ENCODE measurements at regions not wholly inside any gene's neighbourhood (a gene's known extent, or its start where the extent isn't known, plus 50 kb on each side); places are given as distances from the start of the nearest gene placed in this dataset.

DNA sequence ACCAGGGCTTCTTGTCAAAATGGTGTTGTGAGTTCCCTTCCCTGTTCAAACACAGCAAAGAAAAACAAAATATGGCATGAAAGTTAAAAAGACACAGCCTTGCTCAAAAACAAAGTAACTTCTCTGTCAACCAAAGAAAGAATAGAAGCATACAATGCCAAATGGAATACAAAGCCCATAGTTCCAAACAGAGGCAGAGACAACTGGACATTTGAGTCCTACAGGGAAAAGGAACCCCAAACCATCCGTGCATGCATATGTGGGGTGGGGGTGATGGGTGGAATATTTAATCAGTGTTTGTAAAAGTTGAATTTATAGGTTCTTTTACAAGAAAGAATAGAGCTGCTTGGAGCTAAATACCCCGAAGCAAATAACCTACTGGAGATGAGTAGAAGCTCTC is 218.7 kb downstream of the FAM76B start:
- no peak for FAIRE-seq
- H3K4me1 ChIP-seq (ENCODE audit: control insufficient read depth in 2 of 3, insufficient read depth in 2 of 3, low read depth in 1 of 3, low read length in 3 of 3), result peaks cover 0 to 3% (median 0%) of the 10 kb centered on the region in 3 donors
- H3K36me3 ChIP-seq (ENCODE audit: control insufficient read depth in 2 of 3, insufficient read depth in 3 of 3, low read length in 3 of 3), result no peaks in the 10 kb centered on the region
- no peaks in the 10 kb centered on the region for H3K27me3 ChIP-seq (ENCODE audit: control insufficient read depth, insufficient read depth, low read length)
- H3K9me3 ChIP-seq (ENCODE audit: control insufficient read depth in 2 of 3, insufficient read depth in 1 of 3, low read length in 3 of 3), result no peaks in the 10 kb centered on the region
- TF ChIP-seq, protein P1, sequence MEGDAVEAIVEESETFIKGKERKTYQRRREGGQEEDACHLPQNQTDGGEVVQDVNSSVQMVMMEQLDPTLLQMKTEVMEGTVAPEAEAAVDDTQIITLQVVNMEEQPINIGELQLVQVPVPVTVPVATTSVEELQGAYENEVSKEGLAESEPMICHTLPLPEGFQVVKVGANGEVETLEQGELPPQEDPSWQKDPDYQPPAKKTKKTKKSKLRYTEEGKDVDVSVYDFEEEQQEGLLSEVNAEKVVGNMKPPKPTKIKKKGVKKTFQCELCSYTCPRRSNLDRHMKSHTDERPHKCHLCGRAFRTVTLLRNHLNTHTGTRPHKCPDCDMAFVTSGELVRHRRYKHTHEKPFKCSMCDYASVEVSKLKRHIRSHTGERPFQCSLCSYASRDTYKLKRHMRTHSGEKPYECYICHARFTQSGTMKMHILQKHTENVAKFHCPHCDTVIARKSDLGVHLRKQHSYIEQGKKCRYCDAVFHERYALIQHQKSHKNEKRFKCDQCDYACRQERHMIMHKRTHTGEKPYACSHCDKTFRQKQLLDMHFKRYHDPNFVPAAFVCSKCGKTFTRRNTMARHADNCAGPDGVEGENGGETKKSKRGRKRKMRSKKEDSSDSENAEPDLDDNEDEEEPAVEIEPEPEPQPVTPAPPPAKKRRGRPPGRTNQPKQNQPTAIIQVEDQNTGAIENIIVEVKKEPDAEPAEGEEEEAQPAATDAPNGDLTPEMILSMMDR (IDR thresholded peaks at IDR 0.05; ENCODE audit: borderline replicate concordance, extremely low read depth, insufficient read depth), result no peak
- intact Hi-C loops (cut with DNase I), result no loop called here
- no peak for DNase-seq
- H3K27ac ChIP-seq (ENCODE audit: low read depth in 2 of 2, low read length in 2 of 2), result no peak overlapping the region
- H3K9ac ChIP-seq (ENCODE audit: low read length in 3 of 3), result no peak overlapping the region
- H3K4me3 ChIP-seq (ENCODE audit: low read length in 3 of 3), result no peak overlapping the region

DNA sequence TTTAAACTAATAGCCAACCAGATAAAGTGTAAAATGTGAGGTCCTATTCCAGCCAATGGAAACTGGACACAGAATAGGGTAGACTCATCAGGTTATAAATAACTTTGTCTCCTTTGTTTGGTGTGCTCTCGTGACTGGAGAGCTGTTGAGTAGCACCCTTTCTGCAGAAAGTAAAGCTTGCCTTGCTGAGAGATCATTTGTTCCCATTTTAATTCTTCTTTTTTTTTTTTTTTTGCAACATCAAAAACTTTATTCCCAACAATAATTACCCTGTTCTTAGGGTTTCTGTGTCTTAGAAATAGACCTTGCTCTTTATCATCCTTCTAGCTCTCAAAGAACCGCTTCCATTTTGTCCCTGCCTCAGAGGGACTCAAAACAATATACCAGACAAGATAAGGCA is 220.4 kb downstream of the FAM76B start:
- intact Hi-C loops (cut with DNase I), result no loop called here
- H3K36me3 ChIP-seq (ENCODE audit: control insufficient read depth in 2 of 3, insufficient read depth in 3 of 3, low read length in 3 of 3), result no peaks in the 10 kb centered on the region
- H3K9me3 ChIP-seq (ENCODE audit: control insufficient read depth in 2 of 3, insufficient read depth in 1 of 3, low read length in 3 of 3), result no peaks in the 10 kb centered on the region
- no peak overlapping the region for H3K9ac ChIP-seq (ENCODE audit: low read length in 3 of 3)
- H3K27ac ChIP-seq (ENCODE audit: low read depth in 2 of 2, low read length in 2 of 2), result no peak overlapping the region
- H3K27me3 ChIP-seq (ENCODE audit: control insufficient read depth, insufficient read depth, low read length), result no peaks in the 10 kb centered on the region
- TF ChIP-seq, protein P1 (IDR thresholded peaks at IDR 0.05; ENCODE audit: borderline replicate concordance, extremely low read depth, insufficient read depth), result no peak
- no peak for FAIRE-seq
- H3K4me1 ChIP-seq (ENCODE audit: control insufficient read depth in 2 of 3, insufficient read depth in 2 of 3, low read depth in 1 of 3, low read length in 3 of 3), result peaks cover 0 to 9% (median 3%) of the 10 kb centered on the region in 3 donors
- H3K4me3 ChIP-seq (ENCODE audit: low read length in 3 of 3), result no peak overlapping the region
- DNase-seq, result no peak

DNA sequence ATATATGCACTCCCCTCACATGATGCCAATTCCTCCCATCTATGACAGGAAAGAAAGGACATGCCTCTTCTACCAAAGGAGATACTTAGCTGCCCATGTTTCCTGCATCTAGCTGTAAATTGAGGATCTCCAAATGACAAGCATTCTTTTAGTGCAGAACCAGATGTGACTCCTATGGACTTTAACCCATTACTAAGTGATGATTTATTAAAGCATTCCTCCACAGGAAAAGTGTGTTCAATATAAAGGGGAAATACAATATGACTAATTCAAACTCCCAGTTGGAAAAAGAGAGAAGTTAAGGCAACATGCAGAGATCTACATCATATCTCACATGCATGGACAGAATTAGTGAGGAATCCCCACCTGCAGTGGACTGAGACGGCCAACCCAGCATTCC is 221.3 kb downstream of the FAM76B start:
- TF ChIP-seq, protein P1 (IDR thresholded peaks at IDR 0.05; ENCODE audit: borderline replicate concordance, extremely low read depth, insufficient read depth), result no peak
- peaks cover 0 to 9% (median 3%) of the 10 kb centered on the region in 3 donors for H3K4me1 ChIP-seq (ENCODE audit: control insufficient read depth in 2 of 3, insufficient read depth in 2 of 3, low read depth in 1 of 3, low read length in 3 of 3)
- no peaks in the 10 kb centered on the region for H3K36me3 ChIP-seq (ENCODE audit: control insufficient read depth in 2 of 3, insufficient read depth in 3 of 3, low read length in 3 of 3)
- no peak for FAIRE-seq
- no peak overlapping the region for H3K9ac ChIP-seq (ENCODE audit: low read length in 3 of 3)
- H3K4me3 ChIP-seq (ENCODE audit: low read length in 3 of 3), result no peak overlapping the region
- no peaks in the 10 kb centered on the region for H3K27me3 ChIP-seq (ENCODE audit: control insufficient read depth, insufficient read depth, low read length)
- H3K27ac ChIP-seq (ENCODE audit: low read depth in 2 of 2, low read length in 2 of 2), result no peak overlapping the region
- intact Hi-C loops (cut with DNase I), result no loop called here
- H3K9me3 ChIP-seq (ENCODE audit: control insufficient read depth in 2 of 3, insufficient read depth in 1 of 3, low read length in 3 of 3), result no peaks in the 10 kb centered on the region
- DNase-seq, result no peak

DNA sequence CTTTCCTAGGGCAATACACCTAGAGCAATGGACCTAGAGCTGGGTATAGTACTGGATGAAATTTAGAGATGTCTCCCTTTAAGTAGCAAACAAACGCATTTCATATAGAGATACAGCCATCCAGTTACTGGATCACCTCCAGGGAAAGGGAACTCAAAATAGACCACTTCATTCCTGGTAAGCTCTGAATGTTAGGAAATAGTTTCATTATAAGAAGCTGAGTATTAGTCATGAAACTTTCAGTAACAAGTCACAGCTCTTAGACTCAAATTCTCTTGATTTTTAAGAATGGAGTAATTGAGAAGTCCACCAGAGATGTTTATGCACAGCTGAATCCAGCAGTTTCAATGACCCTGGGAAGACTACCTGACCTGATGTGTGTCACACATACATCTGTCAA is 221.9 kb downstream of the FAM76B start:
- Histone ChIP-seq H3K36me3 (ENCODE audit: control insufficient read depth in 2 of 3, insufficient read depth in 3 of 3, low read length in 3 of 3) (no peaks in the 10 kb centered on the region), H3K27ac (ENCODE audit: low read depth in 2 of 2, low read length in 2 of 2) (no peak overlapping the region), H3K27me3 (ENCODE audit: control insufficient read depth, insufficient read depth, low read length) (no peaks in the 10 kb centered on the region), H3K9me3 (ENCODE audit: control insufficient read depth in 2 of 3, insufficient read depth in 1 of 3, low read length in 3 of 3) (no peaks in the 10 kb centered on the region), H3K9ac (ENCODE audit: low read length in 3 of 3) (no peak overlapping the region), H3K4me1 (ENCODE audit: control insufficient read depth in 2 of 3, insufficient read depth in 2 of 3, low read depth in 1 of 3, low read length in 3 of 3) (peaks cover 0 to 9% (median 3%) of the 10 kb centered on the region in 3 donors), H3K4me3 (ENCODE audit: low read length in 3 of 3) (no peak overlapping the region)
- no peak for DNase-seq
- TF ChIP-seq, protein P1 (IDR thresholded peaks at IDR 0.05; ENCODE audit: borderline replicate concordance, extremely low read depth, insufficient read depth), result no peak
- intact Hi-C loops (cut with DNase I), result no loop called here
- no peak for FAIRE-seq
